ENCODE measurements at regions not wholly inside any gene's neighbourhood (a gene's known extent, or its start where the extent isn't known, plus 50 kb on each side); places are given as distances from the start of the nearest gene placed in this dataset.

- Histone ChIP-seq H3K4me3 (ENCODE audit: low read depth, low read length) (no peak overlapping the region), H3K36me3 (ENCODE audit: control insufficient read depth, insufficient read depth, low read length) (no peaks in the 10 kb centered on the region), H3K27me3 (ENCODE audit: control insufficient read depth, insufficient read depth, low read length) (no peaks in the 10 kb centered on the region)
- TF ChIP-seq CTCF (IDR thresholded peaks at IDR 0.05; ENCODE audit: insufficient read depth, low read length, poor library complexity, severe bottlenecking) = no peak
- no peak for DNase-seq (ENCODE audit: low read depth)
These were observed 355.5 kb upstream of the NCAM2 start for GRCh38 chr21:20642681-20643080.

- Histone ChIP-seq H3K36me3 (ENCODE audit: control insufficient read depth, insufficient read depth, low read length) (no peaks in the 10 kb centered on the region), H3K27me3 (ENCODE audit: control insufficient read depth, insufficient read depth, low read length) (no peaks in the 10 kb centered on the region), H3K4me3 (ENCODE audit: low read depth, low read length) (no peak overlapping the region)
- DNase-seq (ENCODE audit: low read depth) = no peak
- TF ChIP-seq CTCF (IDR thresholded peaks at IDR 0.05; ENCODE audit: insufficient read depth, low read length, poor library complexity, severe bottlenecking) = no peak
These were observed 353.7 kb upstream of the NCAM2 start for GRCh38 chr21:20644552-20644951.

- Histone ChIP-seq H3K4me3 (ENCODE audit: low read depth, low read length) (no peak overlapping the region), H3K36me3 (ENCODE audit: control insufficient read depth, insufficient read depth, low read length) (no peaks in the 10 kb centered on the region), H3K27me3 (ENCODE audit: control insufficient read depth, insufficient read depth, low read length) (no peaks in the 10 kb centered on the region)
- no peak for DNase-seq (ENCODE audit: low read depth)
- no peak for TF ChIP-seq CTCF (IDR thresholded peaks at IDR 0.05; ENCODE audit: insufficient read depth, low read length, poor library complexity, severe bottlenecking)
These were observed 352.9 kb upstream of the NCAM2 start for GRCh38 chr21:20645344-20645743.

- Histone ChIP-seq H3K27me3 (ENCODE audit: control insufficient read depth, insufficient read depth, low read length) (no peaks in the 10 kb centered on the region), H3K4me3 (ENCODE audit: low read depth, low read length) (no peak overlapping the region), H3K36me3 (ENCODE audit: control insufficient read depth, insufficient read depth, low read length) (no peaks in the 10 kb centered on the region)
- no peak for TF ChIP-seq CTCF (IDR thresholded peaks at IDR 0.05; ENCODE audit: insufficient read depth, low read length, poor library complexity, severe bottlenecking)
- no peak for DNase-seq (ENCODE audit: low read depth)
These were observed 351.6 kb upstream of the NCAM2 start for GRCh38 chr21:20646431-20647165.

- no peak for DNase-seq (ENCODE audit: low read depth)
- TF ChIP-seq CTCF (IDR thresholded peaks at IDR 0.05; ENCODE audit: insufficient read depth, low read length, poor library complexity, severe bottlenecking) = no peak
These were observed 350.6 kb upstream of the NCAM2 start for GRCh38 chr21:20647607-20648006.

GRCh38 chr21:20649231-20649630, 349.0 kb upstream of the NCAM2 start:
- H3K36me3 ChIP-seq (ENCODE audit: control insufficient read depth, insufficient read depth, low read length) = no peaks in the 10 kb centered on the region
- H3K27me3 ChIP-seq (ENCODE audit: control insufficient read depth, insufficient read depth, low read length) = no peaks in the 10 kb centered on the region
- no peak for TF ChIP-seq CTCF (IDR thresholded peaks at IDR 0.05; ENCODE audit: insufficient read depth, low read length, poor library complexity, severe bottlenecking)
- no peak overlapping the region for H3K4me3 ChIP-seq (ENCODE audit: low read depth, low read length)
- no peak for DNase-seq (ENCODE audit: low read depth)

More at GRCh38 chr21:20647607-20648006, 350.6 kb upstream of the NCAM2 start:
- Histone ChIP-seq H3K36me3 (ENCODE audit: control insufficient read depth, insufficient read depth, low read length) (no peaks in the 10 kb centered on the region), H3K4me3 (ENCODE audit: low read depth, low read length) (no peak overlapping the region), H3K27me3 (ENCODE audit: control insufficient read depth, insufficient read depth, low read length) (no peaks in the 10 kb centered on the region)
